H1 (cell line): ENCODE measurements at regions not wholly inside any gene's neighbourhood (a gene's known extent, or its start where the extent isn't known, plus 50 kb on each side); places are given as distances from the start of the nearest gene placed in this dataset.

Source experiments
- HDAC2 ChIP-seq, 2 experiments: fragments of 300-600 bp in 1 of 2; sonication (generic) in 1 of 2; IDR thresholded peaks; 2 replicates each; pipeline ENCODE4 v1.6.1; 2011 to 2012; ENCODE audit warnings: low read depth in 2 of 2, low read length in 2 of 2, mild to moderate bottlenecking in 2 of 2, moderate library complexity in 2 of 2, borderline replicate concordance in 1 of 2, inconsistent platforms in 1 of 2
- KDM1A ChIP-seq: fragments of 200-600, 300-600 bp; sonication (generic); IDR thresholded peaks from 2 replicates; pipeline ENCODE4 v1.7.1; 2016; ENCODE audit warnings: mild to moderate bottlenecking, low read length, borderline replicate concordance
- RBBP5 ChIP-seq: IDR thresholded peaks from 2 replicates; pipeline ENCODE4 v1.7.1; 2012; ENCODE audit warnings: low read depth, mild to moderate bottlenecking, inconsistent platforms, low read length, moderate library complexity, borderline replicate concordance
- RFX5 ChIP-seq: IDR thresholded peaks from 2 replicates; pipeline ENCODE4 v1.6.1; 2011; ENCODE audit warnings: low read depth, low read length, improper control_type of control experiment, borderline replicate concordance
- SIRT6 ChIP-seq: IDR thresholded peaks from one replicate; pipeline ENCODE4 v1.7.1; 2012; ENCODE audit warnings: low read length, inconsistent platforms
- SP1 ChIP-seq: IDR thresholded peaks from 2 replicates; pipeline ENCODE4 v1.6.1; 2011; ENCODE audit warnings: low read depth, low read length
- TF ChIP-seq, protein P1 (sequence below): fragments of 300-600 bp; sonication (generic); IDR thresholded peaks from 2 replicates; pipeline ENCODE4 v1.7.1; 2012; ENCODE audit warnings: low read length, moderate library complexity, mild to moderate bottlenecking, inconsistent platforms; ENCODE audit not compliant: insufficient replicate concordance
- TF ChIP-seq, protein P2 (sequence below): IDR thresholded peaks from 2 replicates; pipeline ENCODE4 v1.6.1; 2011; ENCODE audit warnings: low read length, improper control_type of control experiment

DNA sequence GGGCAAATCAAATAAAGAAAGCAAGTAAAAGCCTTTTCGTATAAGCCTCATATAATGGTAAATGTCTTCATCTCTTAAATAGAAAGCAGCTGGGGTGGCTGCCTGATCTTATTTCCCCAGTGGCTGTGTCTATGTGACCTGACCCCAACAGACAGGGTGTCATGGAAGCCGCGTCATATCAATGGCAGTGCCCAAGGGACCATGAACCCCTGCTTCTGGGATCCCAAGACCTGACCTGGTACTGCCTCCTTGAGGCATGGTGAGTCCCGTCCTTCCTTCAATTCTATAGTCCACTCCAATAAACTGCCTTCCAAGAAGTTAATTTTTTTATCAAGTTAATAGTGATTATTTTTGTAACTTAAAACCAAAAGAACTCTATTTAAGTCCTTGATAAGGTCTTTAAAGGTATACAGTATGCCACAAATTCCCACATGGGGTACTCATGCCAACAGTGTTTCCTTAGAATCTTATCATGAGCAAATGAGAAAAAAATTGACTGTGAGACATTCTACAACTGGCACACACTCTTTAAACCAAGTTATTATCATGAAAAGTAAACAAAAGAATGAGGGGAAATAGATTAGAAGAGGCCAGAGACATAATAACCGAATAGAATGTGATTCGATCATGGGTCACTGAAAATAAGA is 104.6 kb downstream of the ADSS2 start (continued):
- TF ChIP-seq, protein P1, sequence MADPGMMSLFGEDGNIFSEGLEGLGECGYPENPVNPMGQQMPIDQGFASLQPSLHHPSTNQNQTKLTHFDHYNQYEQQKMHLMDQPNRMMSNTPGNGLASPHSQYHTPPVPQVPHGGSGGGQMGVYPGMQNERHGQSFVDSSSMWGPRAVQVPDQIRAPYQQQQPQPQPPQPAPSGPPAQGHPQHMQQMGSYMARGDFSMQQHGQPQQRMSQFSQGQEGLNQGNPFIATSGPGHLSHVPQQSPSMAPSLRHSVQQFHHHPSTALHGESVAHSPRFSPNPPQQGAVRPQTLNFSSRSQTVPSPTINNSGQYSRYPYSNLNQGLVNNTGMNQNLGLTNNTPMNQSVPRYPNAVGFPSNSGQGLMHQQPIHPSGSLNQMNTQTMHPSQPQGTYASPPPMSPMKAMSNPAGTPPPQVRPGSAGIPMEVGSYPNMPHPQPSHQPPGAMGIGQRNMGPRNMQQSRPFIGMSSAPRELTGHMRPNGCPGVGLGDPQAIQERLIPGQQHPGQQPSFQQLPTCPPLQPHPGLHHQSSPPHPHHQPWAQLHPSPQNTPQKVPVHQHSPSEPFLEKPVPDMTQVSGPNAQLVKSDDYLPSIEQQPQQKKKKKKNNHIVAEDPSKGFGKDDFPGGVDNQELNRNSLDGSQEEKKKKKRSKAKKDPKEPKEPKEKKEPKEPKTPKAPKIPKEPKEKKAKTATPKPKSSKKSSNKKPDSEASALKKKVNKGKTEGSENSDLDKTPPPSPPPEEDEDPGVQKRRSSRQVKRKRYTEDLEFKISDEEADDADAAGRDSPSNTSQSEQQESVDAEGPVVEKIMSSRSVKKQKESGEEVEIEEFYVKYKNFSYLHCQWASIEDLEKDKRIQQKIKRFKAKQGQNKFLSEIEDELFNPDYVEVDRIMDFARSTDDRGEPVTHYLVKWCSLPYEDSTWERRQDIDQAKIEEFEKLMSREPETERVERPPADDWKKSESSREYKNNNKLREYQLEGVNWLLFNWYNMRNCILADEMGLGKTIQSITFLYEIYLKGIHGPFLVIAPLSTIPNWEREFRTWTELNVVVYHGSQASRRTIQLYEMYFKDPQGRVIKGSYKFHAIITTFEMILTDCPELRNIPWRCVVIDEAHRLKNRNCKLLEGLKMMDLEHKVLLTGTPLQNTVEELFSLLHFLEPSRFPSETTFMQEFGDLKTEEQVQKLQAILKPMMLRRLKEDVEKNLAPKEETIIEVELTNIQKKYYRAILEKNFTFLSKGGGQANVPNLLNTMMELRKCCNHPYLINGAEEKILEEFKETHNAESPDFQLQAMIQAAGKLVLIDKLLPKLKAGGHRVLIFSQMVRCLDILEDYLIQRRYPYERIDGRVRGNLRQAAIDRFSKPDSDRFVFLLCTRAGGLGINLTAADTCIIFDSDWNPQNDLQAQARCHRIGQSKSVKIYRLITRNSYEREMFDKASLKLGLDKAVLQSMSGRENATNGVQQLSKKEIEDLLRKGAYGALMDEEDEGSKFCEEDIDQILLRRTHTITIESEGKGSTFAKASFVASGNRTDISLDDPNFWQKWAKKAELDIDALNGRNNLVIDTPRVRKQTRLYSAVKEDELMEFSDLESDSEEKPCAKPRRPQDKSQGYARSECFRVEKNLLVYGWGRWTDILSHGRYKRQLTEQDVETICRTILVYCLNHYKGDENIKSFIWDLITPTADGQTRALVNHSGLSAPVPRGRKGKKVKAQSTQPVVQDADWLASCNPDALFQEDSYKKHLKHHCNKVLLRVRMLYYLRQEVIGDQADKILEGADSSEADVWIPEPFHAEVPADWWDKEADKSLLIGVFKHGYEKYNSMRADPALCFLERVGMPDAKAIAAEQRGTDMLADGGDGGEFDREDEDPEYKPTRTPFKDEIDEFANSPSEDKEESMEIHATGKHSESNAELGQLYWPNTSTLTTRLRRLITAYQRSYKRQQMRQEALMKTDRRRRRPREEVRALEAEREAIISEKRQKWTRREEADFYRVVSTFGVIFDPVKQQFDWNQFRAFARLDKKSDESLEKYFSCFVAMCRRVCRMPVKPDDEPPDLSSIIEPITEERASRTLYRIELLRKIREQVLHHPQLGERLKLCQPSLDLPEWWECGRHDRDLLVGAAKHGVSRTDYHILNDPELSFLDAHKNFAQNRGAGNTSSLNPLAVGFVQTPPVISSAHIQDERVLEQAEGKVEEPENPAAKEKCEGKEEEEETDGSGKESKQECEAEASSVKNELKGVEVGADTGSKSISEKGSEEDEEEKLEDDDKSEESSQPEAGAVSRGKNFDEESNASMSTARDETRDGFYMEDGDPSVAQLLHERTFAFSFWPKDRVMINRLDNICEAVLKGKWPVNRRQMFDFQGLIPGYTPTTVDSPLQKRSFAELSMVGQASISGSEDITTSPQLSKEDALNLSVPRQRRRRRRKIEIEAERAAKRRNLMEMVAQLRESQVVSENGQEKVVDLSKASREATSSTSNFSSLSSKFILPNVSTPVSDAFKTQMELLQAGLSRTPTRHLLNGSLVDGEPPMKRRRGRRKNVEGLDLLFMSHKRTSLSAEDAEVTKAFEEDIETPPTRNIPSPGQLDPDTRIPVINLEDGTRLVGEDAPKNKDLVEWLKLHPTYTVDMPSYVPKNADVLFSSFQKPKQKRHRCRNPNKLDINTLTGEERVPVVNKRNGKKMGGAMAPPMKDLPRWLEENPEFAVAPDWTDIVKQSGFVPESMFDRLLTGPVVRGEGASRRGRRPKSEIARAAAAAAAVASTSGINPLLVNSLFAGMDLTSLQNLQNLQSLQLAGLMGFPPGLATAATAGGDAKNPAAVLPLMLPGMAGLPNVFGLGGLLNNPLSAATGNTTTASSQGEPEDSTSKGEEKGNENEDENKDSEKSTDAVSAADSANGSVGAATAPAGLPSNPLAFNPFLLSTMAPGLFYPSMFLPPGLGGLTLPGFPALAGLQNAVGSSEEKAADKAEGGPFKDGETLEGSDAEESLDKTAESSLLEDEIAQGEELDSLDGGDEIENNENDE = no peak
- no peak for TF ChIP-seq RBBP5
- TF ChIP-seq SIRT6 = no peak
- TF ChIP-seq SP1 = no peak
- TF ChIP-seq, protein P2, sequence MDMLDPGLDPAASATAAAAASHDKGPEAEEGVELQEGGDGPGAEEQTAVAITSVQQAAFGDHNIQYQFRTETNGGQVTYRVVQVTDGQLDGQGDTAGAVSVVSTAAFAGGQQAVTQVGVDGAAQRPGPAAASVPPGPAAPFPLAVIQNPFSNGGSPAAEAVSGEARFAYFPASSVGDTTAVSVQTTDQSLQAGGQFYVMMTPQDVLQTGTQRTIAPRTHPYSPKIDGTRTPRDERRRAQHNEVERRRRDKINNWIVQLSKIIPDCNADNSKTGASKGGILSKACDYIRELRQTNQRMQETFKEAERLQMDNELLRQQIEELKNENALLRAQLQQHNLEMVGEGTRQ = no peak
- no peak for TF ChIP-seq HDAC2 (IDR thresholded peaks at IDR 0.05; ENCODE audit: borderline replicate concordance in 1 of 2, low read depth in 2 of 2, low read length in 2 of 2)
- no peak for TF ChIP-seq RFX5
- TF ChIP-seq KDM1A = no peak
